HG03159 (cell line): ENCODE measurements at regions not wholly inside any gene's neighbourhood (a gene's known extent, or its start where the extent isn't known, plus 50 kb on each side); places are given as distances from the start of the nearest gene placed in this dataset.
"Not testable (repeated sequence)": the region's sequence is repeated elsewhere in the genome, so short reads cannot be mapped to it uniquely, and the experiment has no call there.

Source experiments
- ATAC-seq: cut with Tn5 transposase; IDR thresholded peaks from one replicate; pipeline ENCODE4 v1.9.1; 2021; ENCODE audit warnings: mild to moderate bottlenecking, moderate library complexity; ENCODE audit not compliant: unreplicated experiment

DNA sequence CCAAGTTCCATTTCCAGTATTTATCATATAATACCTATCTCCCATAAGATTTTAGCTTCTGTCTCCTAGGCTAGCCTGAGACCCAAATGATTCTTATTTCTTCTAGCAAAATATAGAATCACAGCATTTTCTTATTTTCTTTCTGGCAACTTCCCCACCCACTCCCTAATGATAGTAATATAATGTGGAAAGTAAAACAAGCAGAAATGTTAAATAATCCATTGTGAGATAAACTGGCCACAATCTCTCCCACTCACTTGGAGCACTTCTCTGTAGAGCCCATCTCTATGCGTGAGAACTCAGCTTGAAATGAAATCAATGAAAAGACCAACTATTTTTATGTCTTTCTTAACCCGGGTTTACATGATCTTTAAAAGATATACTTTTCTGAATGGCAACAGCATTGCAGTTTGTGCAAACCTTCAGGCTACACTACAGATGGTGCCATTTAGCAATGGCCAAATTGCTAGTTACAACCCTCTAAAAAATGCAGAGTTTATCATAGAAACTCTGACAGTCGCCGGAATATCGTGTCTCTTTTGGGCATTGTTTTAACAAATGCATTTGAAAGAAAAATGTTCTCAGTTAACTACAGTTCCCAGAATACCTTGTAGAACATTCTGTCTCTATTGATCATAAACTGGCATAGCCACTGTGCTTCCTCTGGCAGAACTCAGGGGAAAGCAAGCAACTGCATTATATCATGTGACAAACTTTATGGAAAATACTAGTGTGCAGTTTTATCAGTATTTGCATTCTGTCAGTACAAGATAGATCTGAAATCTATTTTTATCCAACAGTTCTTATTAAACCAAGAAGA is 1407.4 kb upstream of the ZEB2 start:
- no peak for ATAC-seq

DNA sequence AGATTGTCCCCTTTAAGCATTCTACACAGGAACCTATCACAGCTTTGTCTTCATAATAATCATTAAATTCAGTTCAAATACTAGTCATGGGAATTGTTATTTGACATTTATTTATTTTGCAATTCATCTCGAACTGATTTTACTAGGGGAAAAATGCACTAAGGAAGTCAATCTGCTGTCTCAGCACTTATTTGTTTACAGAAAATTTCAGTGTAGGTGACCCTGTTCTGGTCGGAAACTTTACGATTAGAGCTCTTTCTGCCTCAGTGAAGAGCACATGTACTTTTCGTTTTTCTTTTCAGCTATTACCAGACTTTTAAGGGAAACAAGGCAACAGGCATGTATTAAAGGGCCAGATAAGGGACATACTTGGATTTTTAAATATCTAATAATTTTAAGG is 1405.7 kb upstream of the ZEB2 start:
- ATAC-seq = no peak

DNA sequence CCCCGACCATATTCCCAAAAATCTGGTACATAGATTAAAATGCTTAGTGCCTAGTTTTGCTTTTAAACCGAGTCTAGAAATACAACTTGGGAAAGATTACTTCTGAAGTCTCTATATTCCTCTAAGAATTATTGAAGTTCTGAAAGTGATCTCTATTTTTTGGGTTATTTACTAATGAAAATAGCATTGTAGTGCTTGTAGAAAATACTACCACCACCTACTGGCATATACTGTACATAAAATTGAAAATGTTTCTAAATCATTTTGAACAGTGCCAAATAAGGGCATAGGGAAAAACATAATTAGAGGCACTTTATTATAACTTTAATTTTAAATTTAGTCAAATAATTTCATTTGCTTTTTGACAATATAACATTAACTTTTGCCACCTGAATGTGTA is 1399.6 kb upstream of the ZEB2 start:
- no peak for ATAC-seq

DNA sequence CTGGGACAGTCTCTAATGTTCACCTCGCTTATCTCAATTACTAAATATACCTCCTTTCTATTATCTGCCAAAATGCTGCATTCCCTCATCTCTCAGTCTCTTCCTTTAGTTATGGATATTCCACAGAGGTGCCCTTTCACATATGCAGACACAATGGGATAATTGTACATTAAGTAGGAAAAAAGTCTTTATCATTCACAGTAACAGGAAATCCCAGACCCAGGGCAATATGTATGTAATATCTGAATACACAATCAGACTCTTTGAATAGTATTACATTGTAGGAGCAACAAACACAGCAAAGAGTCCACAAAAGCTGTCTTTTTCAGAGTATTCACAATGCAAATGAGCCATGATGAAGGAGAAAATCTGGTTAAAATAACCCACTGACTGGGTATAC is 1399.0 kb upstream of the ZEB2 start:
- ATAC-seq = no peak

DNA sequence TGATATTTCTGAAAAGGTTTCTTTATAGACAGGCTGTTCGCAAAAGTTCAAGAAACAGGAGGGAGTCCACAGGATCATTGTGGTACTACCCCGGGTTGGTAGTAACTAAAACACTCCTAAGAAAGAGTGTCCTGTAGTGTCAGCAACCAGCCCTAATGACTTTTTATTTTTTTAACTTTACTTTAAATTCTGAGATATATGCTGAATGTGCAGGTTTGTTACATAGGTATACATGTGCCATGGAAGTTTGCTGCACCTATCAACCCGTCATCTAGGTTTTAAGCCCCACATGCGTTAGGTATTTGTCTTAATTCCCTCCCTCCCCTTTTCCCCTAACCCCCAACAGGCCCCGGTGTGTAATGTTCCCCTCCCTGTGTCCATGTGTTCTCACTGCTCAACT is 1396.9 kb upstream of the ZEB2 start:
- ATAC-seq = no peak

DNA sequence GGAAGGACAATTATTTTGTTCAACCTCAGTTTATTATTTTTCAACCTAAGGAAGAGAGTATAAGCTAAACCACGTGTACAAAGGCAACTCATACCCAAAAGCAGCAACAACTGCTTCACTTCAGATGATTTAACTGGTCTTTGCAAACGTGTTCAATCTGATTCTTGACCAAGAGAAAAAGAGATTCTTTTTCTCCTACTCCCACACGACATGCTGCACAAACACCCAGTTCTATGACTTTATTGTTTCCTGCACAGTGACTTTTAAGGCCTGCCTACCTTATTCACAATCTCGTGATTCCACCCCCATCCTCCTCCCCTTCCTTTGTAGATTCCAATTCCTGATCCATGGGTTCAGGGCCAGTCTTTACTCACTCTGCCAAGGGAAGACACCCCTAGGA is 1394.8 kb upstream of the ZEB2 start:
- ATAC-seq = no peak

DNA sequence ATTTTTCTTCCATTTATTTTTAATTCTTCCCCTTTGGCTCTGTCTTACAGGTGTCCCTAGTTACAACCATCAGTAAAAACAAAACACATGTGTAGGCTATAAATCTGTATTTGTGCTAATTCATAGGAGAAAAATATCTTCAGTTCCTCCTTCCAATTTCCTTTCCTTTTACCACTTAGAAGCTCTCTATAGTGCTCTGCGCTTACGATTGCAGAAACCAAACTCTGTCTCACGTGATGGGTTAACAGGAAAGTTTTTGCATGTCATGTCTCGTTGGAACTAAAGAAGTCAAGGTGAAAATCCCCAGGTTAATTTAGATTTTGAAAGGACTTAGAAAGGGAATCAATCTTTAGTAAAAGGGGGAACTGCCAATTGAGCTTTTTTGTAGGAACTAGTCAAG is 1390.5 kb upstream of the ZEB2 start:
- ATAC-seq = peak; percentile 67

DNA sequence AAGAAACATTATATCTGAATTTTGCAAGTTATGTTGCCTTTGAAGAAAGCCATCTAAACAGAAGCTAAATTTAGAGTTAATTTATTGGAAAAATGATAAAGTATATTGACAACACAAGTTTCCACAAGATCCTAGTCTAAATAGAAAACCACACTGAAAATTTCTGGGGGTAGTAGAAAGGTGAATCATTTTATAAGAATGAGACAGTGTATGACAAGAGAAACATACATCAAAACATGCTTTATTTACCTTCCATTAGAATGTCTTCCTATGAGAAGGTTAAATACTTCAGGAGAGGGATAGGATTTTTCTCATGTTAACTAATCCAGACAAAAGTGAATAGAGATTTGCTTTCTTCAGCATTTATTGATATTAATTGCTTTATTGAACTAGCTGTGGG is 1389.8 kb upstream of the ZEB2 start:
- ATAC-seq = no peak

DNA sequence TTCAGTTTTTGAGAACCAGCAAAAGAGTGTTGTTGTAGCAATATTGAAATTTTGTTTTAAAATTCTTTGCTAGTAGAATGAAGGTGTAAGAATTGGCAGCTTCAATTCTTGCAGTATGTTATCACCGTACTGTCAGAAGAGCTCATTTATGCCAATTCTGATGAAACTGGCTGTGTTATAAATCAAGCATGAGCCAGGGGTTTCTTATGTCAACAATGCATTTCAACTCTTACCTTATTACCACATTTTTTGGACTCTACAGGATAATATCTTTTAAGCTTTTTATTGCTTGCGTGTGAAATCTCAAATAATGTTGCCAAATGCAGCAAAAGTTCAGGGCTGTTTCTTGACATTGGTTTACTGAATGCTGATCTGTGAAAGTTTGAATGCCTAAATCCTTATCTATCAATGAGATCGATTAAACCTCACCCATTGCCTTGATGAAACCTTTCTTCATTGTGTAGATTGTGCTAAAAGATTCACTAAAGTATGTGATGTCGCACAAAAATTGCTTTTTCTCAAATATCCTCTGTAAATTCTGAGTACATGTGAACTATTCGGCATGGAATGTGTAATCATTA is 1389.3 kb upstream of the ZEB2 start:
- no peak for ATAC-seq

DNA sequence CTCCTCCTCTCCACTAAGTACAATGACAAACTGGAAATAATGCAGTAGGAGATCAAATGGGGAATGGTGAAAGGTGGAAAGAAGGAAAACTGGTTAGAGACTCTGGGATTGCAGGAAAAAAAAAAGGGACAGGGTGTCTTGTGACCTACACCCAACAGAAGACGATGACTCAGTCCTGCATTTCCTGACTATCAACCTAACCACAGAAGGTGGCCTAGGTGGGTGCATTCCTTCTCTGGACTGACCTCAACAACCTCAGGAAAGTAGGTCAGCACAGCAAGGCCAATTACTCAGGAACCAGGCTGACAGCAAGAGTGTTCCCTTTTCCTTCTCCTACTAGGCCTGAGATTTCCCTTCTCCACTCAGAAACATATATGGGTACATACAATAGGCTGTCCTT is 1386.4 kb upstream of the ZEB2 start:
- ATAC-seq = no peak

DNA sequence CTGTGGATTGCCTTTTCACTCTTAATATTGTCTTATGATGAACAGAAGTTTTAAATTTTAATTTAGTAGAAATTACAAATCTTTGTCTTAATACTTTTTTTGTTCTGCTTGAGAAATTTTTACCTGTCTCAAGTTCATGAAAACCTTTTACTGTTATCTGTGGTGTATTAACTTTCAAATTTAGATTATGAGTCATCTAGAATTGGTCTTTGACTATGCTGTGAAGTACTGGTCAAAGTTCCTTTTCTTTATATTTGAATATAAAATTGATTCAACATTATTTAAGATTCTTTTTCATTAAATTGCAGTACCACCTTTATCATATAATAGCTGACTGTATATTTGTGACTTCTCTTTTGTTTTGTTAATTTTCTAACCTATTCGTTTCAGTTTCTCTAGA is 1385.5 kb upstream of the ZEB2 start:
- no peak for ATAC-seq

DNA sequence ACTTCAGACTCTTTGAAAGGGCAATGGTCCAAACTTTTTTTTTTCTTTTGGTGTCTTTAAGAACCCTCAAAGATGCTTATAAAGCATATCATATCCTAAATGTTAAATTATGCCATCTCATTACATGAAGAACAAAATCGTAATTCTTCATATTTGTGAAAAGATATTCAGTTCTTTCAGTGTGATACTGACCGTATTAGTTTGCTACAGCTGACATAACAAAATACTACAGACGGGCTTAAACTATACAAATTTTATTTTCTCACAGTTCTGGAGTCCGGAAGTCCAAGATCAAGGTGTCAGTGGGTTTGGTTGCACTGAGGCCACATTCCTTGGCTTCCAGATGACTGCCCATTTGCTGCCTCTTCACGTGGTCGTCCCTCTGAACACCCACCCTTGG is 1377.2 kb upstream of the ZEB2 start:
- no peak for ATAC-seq

DNA sequence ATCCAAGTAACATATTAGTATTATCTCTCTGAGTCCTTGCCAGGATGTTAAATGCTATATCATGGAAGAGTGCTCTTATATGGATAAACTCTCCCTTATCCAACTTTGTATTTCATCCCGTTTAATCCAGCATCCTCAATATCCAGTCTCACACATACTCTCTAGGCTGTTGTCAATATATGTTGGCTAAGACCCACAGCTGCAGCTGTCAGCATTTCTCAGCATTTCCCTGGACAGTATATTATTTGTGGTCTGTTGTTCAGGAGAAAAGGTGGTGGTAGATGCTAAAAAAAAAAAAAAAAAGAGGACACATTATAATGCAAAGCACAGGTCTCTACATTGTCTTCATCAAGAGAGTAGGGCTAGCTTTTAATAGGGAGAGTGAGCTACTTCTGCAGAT is 1368.0 kb upstream of the ZEB2 start:
- no peak for ATAC-seq

DNA sequence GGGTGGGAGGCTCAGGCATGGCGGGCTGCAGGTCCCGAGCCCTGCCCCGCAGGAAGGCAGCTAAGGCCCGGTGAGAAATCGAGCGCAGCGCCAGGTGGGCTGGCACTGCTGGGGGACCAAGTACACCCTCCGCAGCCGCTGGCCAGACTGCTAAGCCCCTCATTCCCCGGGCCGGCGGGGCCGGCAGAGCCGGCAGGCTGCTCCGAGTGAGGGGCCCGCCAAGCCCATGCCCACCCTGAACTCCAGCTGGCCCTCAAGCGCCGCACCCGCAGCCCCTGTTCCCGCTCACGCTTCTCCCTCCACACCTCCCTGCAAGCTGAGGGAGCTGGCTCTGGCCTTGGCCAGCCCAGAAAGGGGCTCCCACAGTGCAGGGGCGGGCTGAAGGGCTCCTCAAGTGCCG is 1361.1 kb upstream of the ZEB2 start:
- not testable (repeated sequence) for ATAC-seq

DNA sequence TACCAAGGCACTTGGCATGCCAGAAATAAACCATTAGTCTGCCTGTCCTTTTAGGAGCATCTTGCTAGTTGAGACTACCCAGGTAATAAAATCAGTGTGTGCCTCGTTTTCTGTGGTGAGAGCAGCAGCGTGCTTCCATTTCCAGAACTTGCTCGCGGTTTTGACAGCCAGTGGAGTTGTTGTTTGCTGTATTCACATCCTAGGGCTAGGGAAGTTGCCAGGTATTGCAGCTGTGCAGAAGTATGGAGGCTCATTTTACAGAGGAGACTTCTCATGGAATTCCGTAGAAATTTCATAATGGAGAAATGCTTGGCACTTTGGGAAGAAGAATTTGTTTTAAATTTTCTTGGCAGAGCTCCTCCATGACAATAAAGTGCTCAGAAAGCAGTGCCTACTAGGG is 1355.1 kb upstream of the ZEB2 start:
- ATAC-seq = no peak

DNA sequence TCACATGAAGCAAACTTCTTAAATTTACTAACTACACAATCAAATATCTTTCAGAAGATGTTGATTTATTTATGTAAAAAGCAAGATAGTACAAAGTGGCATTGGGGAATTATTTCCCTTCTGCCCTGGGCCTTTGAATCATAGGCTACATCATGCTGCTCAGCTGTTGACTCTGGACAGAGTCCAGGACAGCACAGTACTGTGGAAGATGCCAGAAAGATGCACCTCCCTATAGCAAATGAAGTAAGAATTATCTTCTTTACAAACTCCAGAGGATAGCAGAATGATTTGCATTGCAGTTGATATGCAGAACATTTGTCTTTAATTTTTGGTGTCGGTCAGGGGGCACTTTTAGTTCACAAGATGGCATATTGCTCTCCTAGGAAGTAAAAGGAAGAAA is 1354.5 kb upstream of the ZEB2 start:
- ATAC-seq = no peak

DNA sequence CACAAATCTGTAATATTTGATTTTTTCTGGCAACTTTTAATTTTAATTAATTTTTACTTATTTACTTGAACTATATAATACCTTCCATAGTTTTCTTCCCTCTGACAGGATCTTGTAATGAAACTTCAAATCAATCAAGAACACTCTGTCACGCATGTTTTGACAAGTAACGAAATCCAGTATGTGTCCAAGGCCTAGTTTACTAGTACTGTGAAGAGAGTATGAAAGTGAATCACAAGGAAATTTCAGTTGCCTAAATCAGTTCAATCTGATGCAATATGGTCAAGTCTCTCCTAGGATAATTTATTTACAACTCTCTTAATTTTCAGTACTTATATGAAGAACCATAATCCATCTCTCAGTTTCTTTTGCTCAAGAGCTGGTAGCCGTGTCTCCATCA is 1344.6 kb upstream of the ZEB2 start:
- no peak for ATAC-seq

DNA sequence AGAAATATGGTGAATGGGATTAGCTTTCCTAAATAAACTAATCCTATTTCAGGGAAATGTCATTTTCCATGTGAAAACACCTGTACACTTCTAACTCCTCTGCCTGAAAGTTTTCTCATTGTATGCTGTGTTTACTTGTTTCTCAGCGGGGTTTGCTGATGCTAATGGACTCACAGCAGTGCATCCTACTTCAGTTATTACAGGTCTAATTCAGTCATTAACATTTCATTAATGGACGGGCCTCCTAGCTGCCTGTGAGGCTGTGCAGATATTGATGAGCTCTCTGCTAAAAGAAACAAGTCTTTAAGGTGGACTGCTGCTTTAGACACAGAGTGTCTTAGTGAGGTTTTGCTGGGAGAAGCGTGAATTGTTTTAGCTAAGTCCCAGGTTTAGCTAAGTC is 1342.0 kb upstream of the ZEB2 start:
- no peak for ATAC-seq

DNA sequence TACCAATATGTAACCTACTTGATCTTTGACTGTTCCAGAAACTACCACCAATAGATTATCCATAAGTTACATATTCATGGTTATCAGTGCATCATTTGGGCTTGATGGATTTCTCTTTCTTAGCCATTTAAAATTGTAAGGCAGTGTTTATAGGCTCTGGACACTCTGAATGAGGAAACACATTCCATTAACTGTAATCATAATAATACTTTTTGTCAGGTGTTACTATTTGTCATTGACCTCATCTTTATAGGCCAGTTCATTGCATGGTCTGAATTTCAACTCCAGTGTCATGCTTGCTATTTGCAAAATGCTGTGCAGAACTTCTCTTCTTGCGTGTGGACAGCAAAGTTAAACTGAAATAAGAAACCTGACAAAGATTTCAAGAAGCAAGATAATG is 1340.2 kb upstream of the ZEB2 start:
- no peak for ATAC-seq

DNA sequence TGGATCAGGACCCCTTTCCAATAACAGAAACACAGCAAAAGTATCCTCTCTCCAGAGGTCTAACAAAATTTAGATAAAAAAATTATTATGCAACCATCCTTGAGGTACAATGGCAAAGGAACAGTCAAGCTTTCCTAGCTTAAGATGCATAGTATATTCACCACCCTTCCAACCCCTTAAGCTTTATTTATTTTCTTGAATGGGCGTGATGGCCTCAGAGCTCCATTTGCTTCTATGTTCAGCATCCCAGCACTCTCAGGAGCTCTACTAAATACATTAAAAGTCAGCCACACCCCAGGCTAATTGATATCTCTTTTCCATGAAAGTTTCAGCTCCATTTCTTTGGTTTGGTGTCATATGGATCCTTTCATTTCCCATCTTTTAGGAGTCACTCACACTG is 1335.2 kb upstream of the ZEB2 start:
- ATAC-seq = no peak

DNA sequence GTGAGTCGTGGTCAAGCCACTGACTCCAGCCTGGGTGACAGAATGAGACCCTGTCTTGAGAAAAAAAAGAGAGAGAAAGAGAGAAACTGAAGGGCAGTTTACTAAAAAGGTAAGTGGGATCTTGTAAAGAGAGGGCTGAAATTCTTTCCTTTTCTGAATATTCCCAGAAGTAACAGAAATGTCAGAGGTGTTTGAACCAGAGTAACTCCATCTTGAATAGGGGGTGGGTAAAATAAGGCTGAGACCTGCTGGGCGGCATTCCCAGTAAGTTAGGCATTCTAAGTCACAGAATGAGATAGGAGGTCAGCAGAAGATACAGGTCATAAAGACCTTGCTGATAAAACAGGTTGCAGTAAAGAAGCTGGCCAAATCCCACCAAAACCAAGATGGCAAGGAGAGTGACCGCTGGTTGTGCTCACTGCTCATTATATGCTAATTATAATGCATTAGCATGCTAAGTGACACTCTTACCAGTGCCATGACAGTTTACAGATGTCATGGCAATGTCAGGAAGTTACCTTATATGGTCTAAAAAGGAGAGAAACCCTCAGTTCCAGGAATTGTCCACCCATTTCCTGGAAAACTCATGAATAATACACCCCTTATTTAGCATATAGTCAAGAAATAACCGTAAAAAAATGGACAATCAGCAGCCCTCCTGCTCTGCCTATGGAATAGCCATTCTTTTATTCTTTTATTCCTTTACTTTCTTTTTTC is 1334.3 kb upstream of the ZEB2 start:
- ATAC-seq = no peak

DNA sequence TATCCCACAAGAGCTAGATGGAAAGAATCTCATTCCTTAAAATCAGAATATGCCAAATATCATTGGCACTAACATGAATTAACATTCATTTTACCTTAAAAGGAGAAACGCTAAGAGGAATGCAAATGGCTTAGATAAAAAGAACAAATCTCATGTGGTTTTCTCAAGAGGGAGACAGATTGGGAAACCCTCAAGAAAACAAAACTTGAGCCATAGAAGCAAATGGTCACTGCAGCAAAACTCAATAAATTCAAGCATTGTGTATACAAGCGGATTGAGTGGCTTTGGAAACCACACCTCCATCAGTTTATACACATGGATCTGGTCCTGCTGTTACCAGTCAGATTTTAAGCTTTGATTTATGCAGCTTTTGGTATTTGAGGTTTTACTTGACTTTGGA is 1331.8 kb upstream of the ZEB2 start:
- ATAC-seq = no peak
